Muscle layer of duodenum (tissue), 2 donors: ENCODE measurements at regions not wholly inside any gene's neighbourhood (a gene's known extent, or its start where the extent isn't known, plus 50 kb on each side); places are given as distances from the start of the nearest gene placed in this dataset.

Experiments used
- H3K27ac ChIP-seq: one replicate; pipeline ENCODE4 v1.7.0; 2013; ENCODE audit warnings: mild to moderate bottlenecking, low read length
- H3K27me3 ChIP-seq: one replicate; pipeline ENCODE4 v1.7.0; 2013; ENCODE audit warnings: low read depth, mild to moderate bottlenecking, control low read depth, low read length
- H3K36me3 ChIP-seq, 2 donors: one replicate each; pipeline ENCODE4 v1.7.0; 2013; ENCODE audit warnings: low read length in 2 of 2, control low read depth in 1 of 2, mild to moderate bottlenecking in 1 of 2; ENCODE audit not compliant: insufficient read depth in 2 of 2, control insufficient read depth in 1 of 2
- H3K4me1 ChIP-seq, 2 donors: one replicate each; pipeline ENCODE4 v1.7.0; 2013; ENCODE audit warnings: low read length in 2 of 2, mild to moderate bottlenecking in 2 of 2, control low read depth in 1 of 2, moderate library complexity in 1 of 2; ENCODE audit not compliant: insufficient read depth in 2 of 2, control insufficient read depth in 1 of 2
- H3K4me3 ChIP-seq, 2 donors: one replicate each; pipeline ENCODE4 v1.7.0; 2013; ENCODE audit warnings: low read length in 2 of 2, low read depth in 1 of 2, mild to moderate bottlenecking in 1 of 2
- H3K9me3 ChIP-seq, 2 donors: one replicate each; pipeline ENCODE4 v1.7.0; 2013; ENCODE audit warnings: low read length in 2 of 2, control low read depth in 1 of 2, mild to moderate bottlenecking in 1 of 2; ENCODE audit not compliant: control insufficient read depth in 1 of 2
- donor health status: healthy.

DNA sequence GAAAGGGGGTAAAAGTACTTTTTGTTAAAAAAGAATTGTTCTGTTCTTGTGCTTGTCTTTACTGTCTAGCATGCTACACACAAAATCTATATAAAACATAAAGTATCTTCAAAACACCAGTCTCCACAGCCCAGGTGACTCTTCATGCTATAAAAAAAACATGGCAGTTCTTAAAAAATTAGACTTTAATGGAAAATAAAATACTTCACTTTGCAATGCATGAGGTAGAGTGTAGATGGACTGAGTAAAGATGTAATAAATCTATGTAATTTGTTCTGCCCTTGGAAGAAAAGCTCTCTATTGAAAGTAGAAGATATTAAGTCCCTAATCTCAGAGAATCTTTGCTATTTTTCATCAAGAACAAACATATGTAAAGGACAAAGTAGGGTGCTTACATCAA is 425.4 kb downstream of the NOVA1 start:
- Histone ChIP-seq H3K27me3 (no peaks in the 10 kb centered on the region), H3K9me3 (no peaks in the 10 kb centered on the region), H3K36me3 (no peaks in the 10 kb centered on the region), H3K4me3 (no peak overlapping the region), H3K27ac (no peak overlapping the region), H3K4me1 (no peaks in the 10 kb centered on the region)

DNA sequence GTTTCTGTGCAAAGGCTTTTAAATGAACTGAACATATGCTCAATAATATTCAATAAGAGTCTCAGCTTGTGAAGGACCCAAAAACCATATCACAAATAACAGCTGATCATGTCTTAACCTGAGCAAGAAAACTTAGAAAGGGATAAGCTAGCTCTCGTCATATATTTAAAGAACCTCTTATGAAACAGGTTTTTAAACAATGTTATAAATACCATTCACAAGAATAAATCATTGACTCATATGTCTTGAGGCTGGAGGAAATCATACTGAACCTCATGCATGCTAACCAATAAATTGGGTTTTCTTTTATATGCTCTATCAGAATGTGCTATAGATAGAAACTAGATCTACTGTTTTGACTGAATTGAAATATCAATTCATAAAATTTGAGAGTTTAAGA is 426.9 kb downstream of the NOVA1 start:
- Histone ChIP-seq H3K27me3 (no peaks in the 10 kb centered on the region), H3K9me3 (no peaks in the 10 kb centered on the region), H3K4me3 (no peak overlapping the region), H3K36me3 (no peaks in the 10 kb centered on the region), H3K4me1 (no peaks in the 10 kb centered on the region), H3K27ac (no peak overlapping the region)

DNA sequence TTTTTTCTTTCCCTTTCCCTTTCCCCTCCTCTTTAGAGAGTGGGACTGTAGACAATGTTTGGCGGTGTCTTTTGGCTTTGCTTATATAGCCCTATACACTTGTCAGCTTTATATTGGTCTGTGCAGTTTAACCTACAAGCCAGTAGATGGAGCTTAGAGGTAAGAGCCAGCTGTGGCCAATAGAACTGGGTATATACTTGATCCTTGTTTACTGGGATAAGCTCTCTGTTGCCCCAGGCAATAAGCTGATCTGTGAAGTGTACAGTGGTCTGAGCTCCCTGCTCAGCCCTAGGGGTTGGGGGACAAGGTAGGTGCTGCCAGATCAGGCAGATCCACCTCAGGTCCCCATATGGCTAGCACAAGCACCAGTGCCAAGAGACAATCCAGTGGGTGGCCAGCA is 434.1 kb downstream of the NOVA1 start:
- Histone ChIP-seq H3K4me3 (no peak overlapping the region), H3K9me3 (peaks cover 0 to 5% of the 10 kb centered on the region in 2 donors), H3K36me3 (no peaks in the 10 kb centered on the region), H3K4me1 (no peaks in the 10 kb centered on the region), H3K27ac (no peak overlapping the region), H3K27me3 (no peaks in the 10 kb centered on the region)

DNA sequence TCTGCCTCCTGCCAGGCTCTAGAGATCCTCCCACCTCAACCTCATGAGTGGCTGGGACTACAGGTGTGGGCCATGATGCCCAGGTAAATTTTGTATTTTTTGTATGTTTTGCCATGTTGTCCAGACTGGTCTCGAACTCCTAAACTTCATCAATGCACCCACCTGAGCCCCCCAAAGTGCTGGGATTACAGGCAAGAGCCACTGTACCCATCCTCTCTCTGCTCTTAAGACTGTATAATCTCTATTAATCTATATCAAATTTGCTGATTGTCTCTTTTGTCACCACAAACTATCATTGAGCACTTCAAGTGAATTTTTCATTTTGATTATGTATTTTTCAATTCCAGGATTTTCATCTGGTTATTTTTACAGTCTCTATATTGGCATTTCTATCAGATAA is 440.3 kb downstream of the NOVA1 start:
- Histone ChIP-seq H3K9me3 (peaks cover 0 to 12% of the 10 kb centered on the region in 2 donors), H3K4me3 (no peak overlapping the region), H3K27ac (no peak overlapping the region), H3K4me1 (no peaks in the 10 kb centered on the region), H3K36me3 (no peaks in the 10 kb centered on the region), H3K27me3 (no peaks in the 10 kb centered on the region)

DNA sequence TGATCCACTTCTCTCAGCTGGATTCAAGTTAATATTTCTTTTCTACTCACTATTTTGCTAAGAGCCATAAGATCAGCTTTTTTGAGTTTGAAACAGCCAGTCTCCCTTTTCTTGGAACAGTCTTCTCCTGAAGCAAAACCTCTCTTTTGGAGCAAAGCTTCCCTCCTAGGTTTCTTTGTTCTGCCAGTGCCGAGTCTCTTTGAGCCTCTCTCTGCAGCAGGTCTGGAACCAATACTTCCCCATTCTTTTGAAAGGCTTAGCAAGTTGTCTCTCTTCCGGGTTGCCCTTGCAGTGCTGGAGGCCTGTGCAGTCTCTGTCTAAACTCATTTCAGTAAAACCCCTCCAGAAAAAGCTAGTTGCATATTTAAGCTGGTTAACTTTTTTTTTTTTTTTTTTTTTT is 454.8 kb downstream of the NOVA1 start:
- Histone ChIP-seq H3K4me3 (no peak overlapping the region), H3K4me1 (no peaks in the 10 kb centered on the region), H3K27ac (no peak overlapping the region), H3K9me3 (no peaks in the 10 kb centered on the region), H3K27me3 (no peaks in the 10 kb centered on the region), H3K36me3 (no peaks in the 10 kb centered on the region)

DNA sequence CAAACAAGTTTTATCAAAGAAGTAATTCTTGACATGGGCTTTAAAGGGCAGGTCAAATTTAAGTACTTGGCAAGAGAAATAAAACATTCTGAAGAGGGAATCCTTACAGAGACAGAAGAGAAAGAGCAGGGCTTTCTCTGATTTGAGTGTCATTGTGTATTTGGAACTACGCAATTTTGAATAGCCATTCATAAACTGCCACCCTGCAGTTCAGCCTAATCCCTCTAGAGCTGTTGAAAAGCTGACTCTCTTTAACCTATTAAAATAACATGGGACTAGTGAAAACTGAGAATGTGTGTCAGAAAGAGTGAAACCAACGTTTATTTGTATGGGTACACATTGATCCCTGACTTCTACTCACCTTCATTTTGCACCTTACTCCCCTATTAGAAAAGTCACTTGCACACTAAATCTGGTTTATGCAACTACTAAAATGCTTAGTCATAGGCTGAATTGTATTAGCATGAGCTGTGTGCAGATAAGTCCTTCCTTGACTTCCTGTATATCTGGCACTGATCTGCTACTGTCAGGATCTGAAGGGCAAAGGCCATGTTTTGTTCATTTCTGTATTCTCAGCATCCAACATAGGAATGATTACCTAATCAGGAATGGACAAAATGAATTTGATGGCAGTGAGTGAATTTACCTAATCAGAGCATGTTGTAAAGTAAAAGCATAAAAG is 458.9 kb downstream of the NOVA1 start:
- H3K27ac ChIP-seq, result no peak overlapping the region
- H3K27me3 ChIP-seq, result no peaks in the 10 kb centered on the region
- no peaks in the 10 kb centered on the region for H3K36me3 ChIP-seq
- no peaks in the 10 kb centered on the region for H3K4me1 ChIP-seq
- H3K4me3 ChIP-seq, result no peak overlapping the region
- H3K9me3 ChIP-seq, result no peaks in the 10 kb centered on the region

DNA sequence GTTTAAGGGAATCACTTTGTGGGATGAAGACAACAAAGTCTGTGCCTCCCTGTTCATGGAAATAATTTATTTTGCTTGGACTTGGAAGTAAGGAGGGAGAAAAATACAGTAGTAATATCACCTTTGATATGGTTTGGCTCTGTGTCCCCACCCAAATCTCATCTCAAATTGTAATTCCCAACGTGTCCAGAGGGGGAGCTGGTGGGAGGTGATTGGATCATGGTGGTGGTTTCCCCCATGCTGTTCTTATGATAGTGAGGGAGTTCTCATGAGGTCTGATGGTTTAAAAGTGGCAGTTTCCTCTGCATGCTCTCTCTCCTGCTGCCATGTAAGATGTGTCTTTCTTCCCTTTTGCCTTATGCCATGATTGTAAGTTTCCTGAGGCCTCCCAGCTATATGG is 460.7 kb downstream of the NOVA1 start:
- Histone ChIP-seq H3K27ac (no peak overlapping the region), H3K9me3 (no peaks in the 10 kb centered on the region), H3K36me3 (no peaks in the 10 kb centered on the region), H3K27me3 (no peaks in the 10 kb centered on the region), H3K4me3 (no peak overlapping the region), H3K4me1 (no peaks in the 10 kb centered on the region)

DNA sequence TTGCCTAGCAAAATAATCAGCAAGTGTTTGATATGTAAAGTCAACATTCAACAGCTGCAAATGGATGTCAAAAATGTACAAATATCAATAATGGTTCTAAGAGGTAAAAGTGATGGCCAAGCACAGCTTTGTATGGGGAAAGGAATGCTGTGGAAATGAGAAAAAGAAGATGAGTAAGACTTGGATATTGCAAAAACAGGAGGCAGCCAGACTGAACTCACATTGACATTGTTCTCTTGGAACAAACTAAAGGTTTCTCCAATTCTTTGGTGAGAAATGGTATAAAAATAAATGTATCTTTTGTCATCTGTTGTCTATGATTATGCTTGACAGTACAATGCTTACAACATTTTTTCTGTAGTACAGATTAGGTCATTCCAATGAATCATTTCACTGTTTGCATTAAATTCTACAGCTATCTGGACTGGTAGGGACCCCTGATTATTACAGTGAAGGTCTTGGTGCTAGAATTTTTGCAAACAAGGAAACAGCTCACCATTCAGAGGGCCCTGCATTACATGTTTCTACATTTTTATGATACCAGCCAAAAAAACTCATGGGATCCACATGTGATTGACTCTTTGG is 465.7 kb downstream of the NOVA1 start:
- Histone ChIP-seq H3K27me3 (no peaks in the 10 kb centered on the region), H3K9me3 (no peaks in the 10 kb centered on the region), H3K4me3 (no peak overlapping the region), H3K36me3 (no peaks in the 10 kb centered on the region), H3K4me1 (no peaks in the 10 kb centered on the region), H3K27ac (no peak overlapping the region)

DNA sequence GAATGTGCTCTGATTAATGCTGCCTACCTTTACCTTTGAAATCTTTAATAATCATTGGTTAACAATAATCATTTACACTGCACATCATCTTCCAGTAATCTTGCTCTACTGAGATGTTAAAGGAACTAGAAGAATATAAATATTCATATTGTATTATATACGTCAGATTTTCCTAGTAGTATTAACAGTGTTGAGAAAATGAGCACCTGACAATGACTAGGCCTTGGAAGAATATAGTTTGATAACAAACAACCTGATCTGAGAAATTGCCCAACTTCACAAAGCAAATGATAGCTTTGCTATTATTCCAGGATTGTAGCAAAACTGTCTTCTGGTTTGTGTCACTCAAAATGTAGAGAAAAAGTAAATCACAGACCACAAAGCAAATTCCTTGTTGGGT is 467.1 kb downstream of the NOVA1 start:
- no peak overlapping the region for H3K4me3 ChIP-seq
- H3K4me1 ChIP-seq, result no peaks in the 10 kb centered on the region
- no peaks in the 10 kb centered on the region for H3K9me3 ChIP-seq
- H3K27me3 ChIP-seq, result no peaks in the 10 kb centered on the region
- H3K27ac ChIP-seq, result no peak overlapping the region
- H3K36me3 ChIP-seq, result no peaks in the 10 kb centered on the region

DNA sequence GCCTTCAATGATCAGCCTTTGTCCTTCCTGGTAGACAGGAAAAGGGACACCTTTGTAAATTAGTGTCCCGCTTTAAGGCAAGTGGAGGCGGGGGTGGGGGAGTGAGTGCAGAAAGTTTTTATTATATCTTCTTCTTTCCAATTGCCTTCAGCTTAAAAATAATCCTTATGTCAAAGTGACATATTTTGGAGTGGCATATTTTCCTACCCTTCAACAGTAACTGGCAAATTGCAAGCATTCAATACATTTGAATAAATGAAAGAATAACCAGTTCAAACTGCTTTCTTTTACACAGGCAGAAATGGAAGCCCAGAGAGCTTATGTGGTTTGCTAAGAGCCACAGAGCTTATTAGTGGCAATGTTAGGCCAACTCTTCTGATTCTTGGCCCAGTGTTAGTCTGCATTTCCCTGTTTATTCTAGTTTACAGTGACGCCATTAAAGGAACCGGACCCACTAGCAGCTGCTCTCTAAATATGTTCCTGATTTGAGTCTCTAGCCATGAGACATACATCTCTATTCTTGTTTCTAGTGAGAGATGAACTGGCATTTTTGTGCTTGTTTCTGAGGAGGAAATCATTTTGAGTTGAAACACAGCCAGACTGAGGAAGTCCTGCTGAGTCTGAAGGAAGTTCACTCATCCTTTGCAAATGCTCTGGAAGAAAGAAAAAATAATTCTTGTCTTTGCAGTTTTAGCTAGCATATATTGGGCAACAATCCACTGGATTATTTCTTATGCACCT is 468.7 kb downstream of the NOVA1 start:
- no peak overlapping the region for H3K27ac ChIP-seq
- H3K4me3 ChIP-seq, result no peak overlapping the region
- H3K9me3 ChIP-seq, result no peaks in the 10 kb centered on the region
- no peaks in the 10 kb centered on the region for H3K4me1 ChIP-seq
- no peaks in the 10 kb centered on the region for H3K36me3 ChIP-seq
- no peaks in the 10 kb centered on the region for H3K27me3 ChIP-seq

DNA sequence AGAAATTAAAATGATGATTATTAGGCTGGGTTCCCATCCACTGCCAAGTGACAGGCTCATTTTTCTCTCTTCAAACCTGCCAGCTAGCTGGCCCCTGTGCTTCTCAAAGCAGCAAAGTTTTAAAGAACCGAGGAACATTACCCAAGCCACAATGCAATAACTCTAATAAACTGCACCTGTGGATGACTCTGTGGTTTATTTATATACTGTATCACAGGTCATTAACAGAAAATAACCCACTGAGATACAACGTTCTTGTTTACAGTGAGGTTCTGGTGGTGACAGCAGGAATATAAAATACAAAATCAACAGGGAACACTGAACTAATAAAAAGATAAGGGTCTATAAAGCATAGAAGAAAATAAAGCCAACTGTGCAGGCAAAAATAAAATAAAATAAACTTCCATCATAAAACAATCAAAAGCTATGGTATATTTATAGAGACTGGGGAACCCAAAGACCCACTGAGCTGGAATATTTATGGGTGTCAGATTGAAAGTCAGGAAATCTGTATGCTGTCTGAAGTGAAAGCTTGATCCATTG is 472.9 kb downstream of the NOVA1 start:
- H3K27me3 ChIP-seq, result no peaks in the 10 kb centered on the region
- no peaks in the 10 kb centered on the region for H3K4me1 ChIP-seq
- no peaks in the 10 kb centered on the region for H3K9me3 ChIP-seq
- no peak overlapping the region for H3K27ac ChIP-seq
- H3K36me3 ChIP-seq, result no peaks in the 10 kb centered on the region
- H3K4me3 ChIP-seq, result no peak overlapping the region
